ENCODE measurements at regions not wholly inside any gene's neighbourhood (a gene's known extent, or its start where the extent isn't known, plus 50 kb on each side); places are given as distances from the start of the nearest gene placed in this dataset.

GRCh38 chr7:82696631-82697030 is 253.1 kb upstream of the CACNA2D1 start:
- H2BK5ac ChIP-seq (ENCODE audit: low read depth, low read length, poor library complexity, severe bottlenecking): no peak overlapping the region
- H3K36me3 ChIP-seq (ENCODE audit: control insufficient read depth, insufficient read depth, low read length): no peaks in the 10 kb centered on the region
- WGBS, 2 experiments (ENCODE audit: extremely low coverage in 2 of 2, insufficient read length in 1 of 2): 100% methylated on average over 1 of the region's 3 CpGs; no CpG with 5 or more reads in 1 of the 2 experiments
- 0 out of 2 replicates have a peak overlapping the region, but pooled peaks have one; percentile 54 for H3K14ac ChIP-seq (replicated peaks; ENCODE audit: low read depth, low read length)
- H3K9me3 ChIP-seq (ENCODE audit: control insufficient read depth, insufficient read depth, low read length): 0 out of 2 replicates have a peak, but pooled peaks cover 2% of the 10 kb centered on the region
- DNase-seq: no peak
- H3K4me3 ChIP-seq (ENCODE audit: insufficient read depth, low read depth, low read length): no peak overlapping the region
- H2BK15ac ChIP-seq (ENCODE audit: low read depth, low read length): no peak overlapping the region
- H3K79me1 ChIP-seq (ENCODE audit: low read depth in 1 of 2, low read length in 2 of 2): no peaks in the 10 kb centered on the region
- BruUV-seq (replicated peaks): no TSS peak
- H3K23ac ChIP-seq (ENCODE audit: low read depth, low read length): no peak overlapping the region
- H3K56ac ChIP-seq (ENCODE audit: extremely low read depth, insufficient read depth, low read length): no peak overlapping the region
- ChIA-PET POLR2A (ENCODE audit: unreplicated experiment) (no interaction called here), CTCF (no interaction called here)
- H3K9ac ChIP-seq (ENCODE audit: low read depth, low read length): no peak overlapping the region
- H3K27ac ChIP-seq (ENCODE audit: insufficient read depth, low read length): no peak overlapping the region
- H3K4me1 ChIP-seq (ENCODE audit: control insufficient read depth, insufficient read depth, low read length): peaks cover 2% of the 10 kb centered on the region; the same call in 1 of the 2 replicates
- no peak for ATAC-seq (ENCODE audit: low read depth)
- dilution Hi-C loops (cut with HindIII; ENCODE audit: low sequenced_read_pairs, unreplicated experiment) (no loop called here), in situ Hi-C loops (cut with MboI; ENCODE audit: low sequenced_read_pairs) (no loop called here), intact Hi-C loops (cut with micrococcal nuclease) (no loop called here)
- no peak overlapping the region for H2BK20ac ChIP-seq (ENCODE audit: low read depth, low read length)
- no peaks in the 10 kb centered on the region for H3K27me3 ChIP-seq (ENCODE audit: control insufficient read depth, insufficient read depth, low read length)
- no peak overlapping the region for H2BK120ac ChIP-seq (ENCODE audit: low read depth, low read length)
- H2AFZ ChIP-seq (replicated peaks; ENCODE audit: low read length, poor library complexity): no peak overlapping the region
- no peak overlapping the region for H2AK9ac ChIP-seq (replicated peaks; ENCODE audit: low read depth, low read length, poor library complexity)
- no peak for TF ChIP-seq FOS (IDR thresholded peaks at IDR 0.05; ENCODE audit: low read depth, low read length)
- TF ChIP-seq MAFK (IDR thresholded peaks at IDR 0.05; ENCODE audit: low read depth, low read length): no peak
- no peak for TF ChIP-seq CTCF (conservative IDR thresholded peaks at IDR 0.05; ENCODE audit: low read depth, low read length)
- TF ChIP-seq CHD1 (IDR thresholded peaks at IDR 0.05; ENCODE audit: low read depth, low read length): no peak
- no peak for TF ChIP-seq ELK1 (IDR thresholded peaks at IDR 0.05; ENCODE audit: borderline replicate concordance, low read depth, low read length)
- no peak for TF ChIP-seq RAD21 (IDR thresholded peaks at IDR 0.05; ENCODE audit: low read length)
- TF ChIP-seq MAZ (IDR thresholded peaks at IDR 0.05; ENCODE audit: borderline replicate concordance, low read depth, low read length): no peak
- no peak for TF ChIP-seq CEBPB (IDR thresholded peaks at IDR 0.05; ENCODE audit: low read depth, low read length)
- no peak for TF ChIP-seq POLR2A (IDR thresholded peaks at IDR 0.05; ENCODE audit: low read depth, low read length)
- TF ChIP-seq RCOR1 (IDR thresholded peaks at IDR 0.05; ENCODE audit: insufficient replicate concordance, low read length): no peak
- TF ChIP-seq MXI1 (IDR thresholded peaks at IDR 0.05; ENCODE audit: borderline replicate concordance, low read depth, low read length): no peak
- TF ChIP-seq USF2 (IDR thresholded peaks at IDR 0.05; ENCODE audit: low read depth, low read length): no peak
- no peak for TF ChIP-seq SMC3 (IDR thresholded peaks at IDR 0.05; ENCODE audit: low read depth, low read length)
- no peak for TF ChIP-seq NFE2L2 (IDR thresholded peaks at IDR 0.05; ENCODE audit: low read depth, low read length)
- no peak for TF ChIP-seq BHLHE40 (IDR thresholded peaks at IDR 0.05; ENCODE audit: low read depth, low read length)
- no peak for TF ChIP-seq RFX5 (IDR thresholded peaks at IDR 0.05; ENCODE audit: low read depth, low read length)
- H4K5ac ChIP-seq (ENCODE audit: low read depth, low read length): no peak overlapping the region
- no peaks in the 10 kb centered on the region for H4K20me1 ChIP-seq (ENCODE audit: insufficient read depth, low read length)
- H2AK5ac ChIP-seq (ENCODE audit: low read depth, low read length): no peak overlapping the region
- no peak overlapping the region for H3K4ac ChIP-seq (ENCODE audit: low read depth, low read length)
- no peak overlapping the region for H4K8ac ChIP-seq (ENCODE audit: low read depth in 2 of 2, low read length in 2 of 2)
- no peak overlapping the region for H3K18ac ChIP-seq (ENCODE audit: low read depth, low read length)
- H4K91ac ChIP-seq (ENCODE audit: insufficient read depth, low read depth, low read length): no peak overlapping the region
- no peak overlapping the region for H3K4me2 ChIP-seq (ENCODE audit: low read depth, low read length)
- H3K9me1 ChIP-seq (ENCODE audit: insufficient read depth, low read length): no peaks in the 10 kb centered on the region
